Central memory CD4-positive, alpha-beta T cell (primary cell): ENCODE measurements at regions not wholly inside any gene's neighbourhood (a gene's known extent, or its start where the extent isn't known, plus 50 kb on each side); places are given as distances from the start of the nearest gene placed in this dataset.

ENCODE experiments used
- DNase-seq: peaks from one replicate; pipeline ENCODE4 v3.0.0; 2022

DNA sequence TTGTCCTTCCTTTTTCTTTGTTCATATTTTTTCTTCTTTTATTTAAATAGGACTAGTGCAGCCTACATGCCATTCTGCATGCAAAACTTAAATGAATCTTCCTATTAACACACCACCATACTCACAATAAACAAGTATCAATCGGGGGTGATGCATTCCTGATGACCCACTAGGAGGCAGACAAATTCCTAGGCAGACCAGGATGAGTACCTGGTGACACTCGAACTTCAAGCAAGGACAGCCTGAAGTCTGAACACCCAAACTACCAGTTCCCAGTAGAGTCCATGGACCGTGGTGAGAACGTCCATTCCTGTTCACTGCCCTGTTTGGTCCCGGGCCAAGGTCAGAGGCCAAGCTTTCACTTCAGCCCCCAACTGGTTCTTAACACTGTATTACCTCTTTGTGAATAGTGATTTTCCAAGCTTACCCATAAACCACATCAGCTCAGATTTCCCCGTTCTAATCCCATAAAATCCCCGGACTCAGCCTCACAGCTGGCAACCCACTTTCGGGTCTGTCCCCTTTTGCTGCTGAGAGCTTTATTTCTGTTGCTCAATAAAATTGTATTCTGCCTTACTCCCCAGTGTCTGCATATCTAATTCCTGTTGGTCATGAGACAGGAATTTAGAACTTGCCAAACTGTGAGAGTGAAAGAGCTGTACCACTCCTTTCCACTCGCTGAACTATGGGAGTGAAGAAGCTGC lies 1286.6 kb downstream of the FSTL5 start:
- no peak for DNase-seq

GRCh38 chr4:160880180-160880579 lies 1283.6 kb downstream of the FSTL5 start:
- DNase-seq, result no peak

GRCh38 chr4:160887668-160888067 lies 1276.1 kb downstream of the FSTL5 start:
- no peak for DNase-seq

GRCh38 chr4:160894128-160894527 lies 1269.7 kb downstream of the FSTL5 start:
- no peak for DNase-seq

DNA sequence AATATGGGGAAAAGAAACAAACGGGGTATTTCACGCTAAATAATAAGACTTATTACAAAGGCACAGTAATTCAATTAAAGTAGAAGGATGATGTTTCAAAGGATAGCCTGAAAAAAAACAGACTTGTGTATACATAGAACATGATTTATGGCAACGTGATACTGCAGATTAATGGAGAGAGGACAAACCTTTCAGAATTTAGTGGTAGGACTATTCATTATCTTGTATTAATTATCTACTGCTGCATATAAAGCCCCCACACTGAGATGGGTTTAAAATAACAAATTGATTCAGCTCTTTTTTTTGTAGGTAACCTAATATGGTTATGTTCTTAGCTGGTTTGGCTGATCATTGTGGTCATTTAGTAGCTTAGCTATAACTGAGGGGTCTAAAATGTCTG lies 1269.0 kb downstream of the FSTL5 start:
- DNase-seq, result no peak

- no peak for DNase-seq
Measured at GRCh38 chr4:160927311-160927710, 1236.5 kb downstream of the FSTL5 start.

DNA sequence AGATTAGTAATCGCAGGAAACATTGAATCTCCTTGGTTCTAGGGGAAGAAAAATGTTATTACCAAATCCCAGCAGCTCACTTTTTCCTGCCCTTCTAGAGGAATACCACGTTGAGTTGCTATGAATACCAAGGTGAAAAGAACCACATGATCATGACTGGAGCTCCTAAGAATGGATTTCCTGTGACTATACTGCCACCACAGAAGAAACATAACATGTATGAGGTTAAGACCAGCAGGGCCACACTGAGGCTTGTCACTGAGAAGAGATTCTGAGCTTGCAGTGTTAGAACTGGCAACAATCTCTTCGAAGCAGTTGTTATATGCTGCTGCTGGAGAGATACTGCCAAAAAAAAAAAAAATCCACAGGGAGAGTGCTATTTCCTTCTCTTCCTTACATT lies 1235.3 kb downstream of the FSTL5 start:
- DNase-seq, result no peak

DNA sequence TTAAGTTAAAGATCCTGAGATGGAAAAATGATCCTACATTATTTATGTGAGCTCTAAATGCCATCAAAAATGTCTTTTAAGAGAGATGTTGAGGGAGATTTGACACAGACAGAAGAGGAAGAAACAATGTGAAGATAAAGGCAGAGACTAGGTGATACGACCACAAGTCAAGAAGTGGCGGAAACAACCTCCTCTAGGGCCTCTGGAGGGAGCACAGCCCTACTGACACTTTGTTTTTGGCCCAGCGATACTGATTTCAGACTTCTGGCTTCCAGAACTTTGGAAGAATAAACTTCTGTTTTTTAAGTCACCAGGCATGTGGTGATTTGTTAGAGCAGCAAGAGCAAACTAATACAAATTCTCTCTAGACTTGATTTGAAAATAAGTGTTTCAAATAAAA lies 1216.1 kb downstream of the FSTL5 start:
- no peak for DNase-seq

DNA sequence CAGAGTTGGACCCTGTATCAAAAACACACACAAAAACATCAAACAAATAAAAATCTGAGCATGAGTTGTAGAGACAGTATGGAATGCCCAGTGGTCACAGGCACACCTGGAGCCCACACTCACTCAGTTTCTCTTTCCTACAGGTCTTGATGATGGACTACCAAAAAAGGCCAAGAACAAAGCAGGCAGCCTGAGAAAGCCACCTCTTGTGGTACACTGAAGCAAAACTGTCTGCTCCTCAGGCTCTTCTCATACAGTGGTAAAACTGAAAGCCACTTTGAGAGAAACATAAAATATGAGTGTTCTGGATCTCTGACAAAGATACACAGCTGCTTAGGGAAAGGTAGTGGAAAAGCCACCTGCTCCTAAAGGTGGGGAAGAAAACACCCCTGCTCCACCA lies 1206.9 kb downstream of the FSTL5 start:
- DNase-seq, result no peak

GRCh38 chr4:160969925-160970324 lies 1193.9 kb downstream of the FSTL5 start:
- DNase-seq, result no peak

DNA sequence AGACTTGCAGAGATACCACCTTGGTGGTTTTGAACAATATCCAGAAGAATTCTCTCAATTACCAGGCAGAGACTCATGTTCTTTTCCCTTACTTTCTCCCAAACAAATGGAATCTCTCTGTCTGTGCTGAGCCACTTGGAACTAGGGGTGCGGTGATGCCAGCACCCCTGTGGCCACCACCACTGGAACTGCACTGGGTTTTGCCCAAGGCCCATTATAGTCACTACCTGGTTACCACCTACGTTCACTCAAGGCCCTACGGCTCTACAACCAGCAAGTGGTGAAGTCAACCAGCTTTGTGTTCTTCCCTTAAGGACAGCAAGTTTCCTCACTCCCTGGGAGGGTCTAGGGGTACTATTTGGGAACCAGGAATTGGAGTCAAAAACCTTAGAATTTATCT lies 1183.7 kb downstream of the FSTL5 start:
- no peak for DNase-seq

GRCh38 chr4:160981083-160981482 lies 1182.7 kb downstream of the FSTL5 start:
- DNase-seq, result no peak

DNA sequence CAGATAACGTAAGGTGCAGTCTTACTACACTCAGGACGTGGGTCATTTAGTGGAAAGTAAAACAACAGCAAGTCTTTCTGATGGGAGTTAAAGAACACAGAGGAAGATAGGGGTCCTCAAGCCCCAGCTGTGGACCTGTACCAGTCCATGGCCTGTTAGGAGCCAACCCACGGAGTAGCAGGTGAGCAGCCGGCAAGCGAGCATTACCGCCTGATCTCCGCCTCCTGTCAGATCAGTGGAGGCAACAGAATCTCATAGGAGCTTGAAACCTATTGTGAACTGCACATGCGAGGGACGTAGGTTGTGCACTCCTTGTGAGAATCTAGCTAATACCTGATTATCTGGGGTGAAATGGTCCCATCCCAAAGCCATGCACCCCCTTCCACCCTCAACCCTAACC lies 1180.8 kb downstream of the FSTL5 start:
- DNase-seq, result no peak

DNA sequence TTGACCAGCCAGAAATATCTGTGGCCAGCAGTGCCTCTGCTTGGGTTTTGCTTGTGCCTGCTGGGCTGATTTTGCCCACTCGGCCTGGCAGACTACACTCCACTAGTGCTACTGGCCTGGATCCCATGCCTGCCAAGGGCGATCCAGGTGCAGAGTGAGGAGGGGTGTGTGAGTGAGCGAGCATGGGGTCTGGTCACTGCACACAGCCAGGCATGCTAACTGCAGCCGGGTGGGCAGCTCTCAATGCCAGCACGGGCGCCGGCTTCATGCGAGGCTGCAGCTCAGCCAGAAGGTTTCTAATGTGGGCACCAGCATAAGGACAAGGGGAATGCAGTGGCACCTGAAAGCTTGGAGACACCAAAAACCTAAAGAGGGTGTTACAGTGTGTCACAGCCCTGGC lies 1161.4 kb downstream of the FSTL5 start:
- DNase-seq, result no peak

DNA sequence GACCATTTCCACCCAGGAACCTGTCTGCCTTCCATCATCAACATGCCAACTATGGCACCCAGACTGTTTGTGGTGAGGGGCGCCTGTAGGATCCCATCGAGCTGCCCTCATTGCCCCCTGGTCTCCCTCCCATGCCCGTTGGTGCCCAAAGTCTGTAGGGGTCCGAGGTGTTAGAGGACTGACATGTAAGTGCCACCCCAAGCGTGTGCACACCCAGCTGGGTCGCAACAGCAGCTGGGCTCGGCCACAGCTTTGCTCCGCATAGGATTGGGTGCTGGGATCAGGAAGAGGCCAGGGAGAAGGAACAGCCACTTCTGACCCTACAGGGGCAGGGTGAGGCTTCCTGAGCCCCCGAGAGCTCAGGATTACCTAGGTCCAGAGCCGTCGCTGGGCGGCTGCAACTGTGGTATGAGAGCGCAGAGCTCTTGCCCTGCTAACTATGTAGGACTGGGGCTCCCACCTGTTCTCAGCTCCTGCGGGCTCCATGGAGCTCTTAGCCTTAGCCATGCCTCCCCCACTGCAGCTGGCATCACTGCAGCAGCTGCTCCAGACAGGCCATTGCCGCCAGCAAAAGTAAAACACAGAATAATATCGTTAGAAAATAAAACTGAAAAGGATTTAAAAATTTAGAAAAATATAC lies 1160.3 kb downstream of the FSTL5 start:
- DNase-seq, result no peak

GRCh38 chr4:161005746-161006145 lies 1158.1 kb downstream of the FSTL5 start:
- no peak for DNase-seq

DNA sequence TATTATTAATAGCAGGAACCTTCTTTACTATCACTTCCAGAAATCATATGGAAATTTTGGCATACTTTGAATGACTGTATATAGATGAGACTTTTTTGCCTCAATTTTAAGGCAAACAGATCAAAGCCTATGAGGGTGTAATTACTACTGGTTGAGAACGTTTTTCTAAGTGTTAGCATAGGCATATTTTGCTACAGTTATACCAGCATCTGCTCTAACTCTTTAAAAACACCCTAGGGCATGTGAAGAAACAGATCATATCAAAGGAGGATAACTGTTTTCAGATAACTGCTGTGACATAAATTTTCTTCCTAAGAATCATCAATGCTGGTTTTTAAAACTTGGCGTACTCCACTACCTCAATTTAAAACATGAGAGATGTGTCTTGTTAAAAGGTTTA lies 1155.3 kb downstream of the FSTL5 start:
- no peak for DNase-seq

DNA sequence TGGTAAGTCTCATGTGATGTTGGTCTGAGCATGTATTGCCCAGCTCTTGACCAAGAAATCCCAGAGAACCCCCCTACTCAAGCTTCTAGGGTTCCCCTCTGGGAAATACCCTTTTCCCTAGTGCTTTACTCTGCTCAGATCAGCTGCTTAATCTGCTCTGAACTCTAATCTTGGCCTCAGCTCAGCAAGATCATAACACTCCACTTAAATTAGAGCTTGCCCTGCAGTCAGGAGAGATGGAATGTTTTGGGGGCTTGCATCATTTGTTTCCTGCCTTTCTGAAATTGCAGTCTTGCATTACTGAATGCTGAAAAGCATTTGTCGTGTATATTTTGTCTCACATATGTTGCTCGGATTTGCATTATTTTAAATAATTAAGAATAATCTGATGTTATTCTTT lies 1153.6 kb downstream of the FSTL5 start:
- DNase-seq, result no peak
